Activated naive CD4-positive, alpha-beta T cell treated with anti-CD3 and anti-CD28 coated beads, Interleukin-2, amount 50 U/mL, for 16 hours (primary cell): ENCODE measurements at regions not wholly inside any gene's neighbourhood (a gene's known extent, or its start where the extent isn't known, plus 50 kb on each side); places are given as distances from the start of the nearest gene placed in this dataset.

Experiments
- DNase-seq: peaks from one replicate; pipeline ENCODE4 v3.0.0-alpha.2; 2020

- DNase-seq, result no peak
These were observed 477.4 kb upstream of the MDFIC2 start for GRCh38 chr3:70789878-70790277.

- DNase-seq, result no peak
These were observed 468.4 kb upstream of the MDFIC2 start for GRCh38 chr3:70780790-70781189.

- no peak for DNase-seq
These were observed 466.9 kb upstream of the MDFIC2 start for GRCh38 chr3:70779296-70779695.

- no peak for DNase-seq
These were observed 463.6 kb upstream of the MDFIC2 start for GRCh38 chr3:70776081-70776480.

GRCh38 chr3:70775257-70775656 is 462.8 kb upstream of the MDFIC2 start:
- DNase-seq, result no peak

- no peak for DNase-seq
These were observed 462.2 kb upstream of the MDFIC2 start for GRCh38 chr3:70774641-70775040.

GRCh38 chr3:70771426-70772147 is 459.1 kb upstream of the MDFIC2 start:
- DNase-seq, result no peak

- DNase-seq, result no peak
These were observed 458.2 kb upstream of the MDFIC2 start for GRCh38 chr3:70770650-70771049.

GRCh38 chr3:70766301-70766700 is 453.9 kb upstream of the MDFIC2 start:
- DNase-seq, result no peak

- no peak for DNase-seq
These were observed 451.5 kb upstream of the MDFIC2 start for GRCh38 chr3:70763894-70764293.

- DNase-seq, result no peak
These were observed 445.2 kb upstream of the MDFIC2 start for GRCh38 chr3:70757658-70758057.

GRCh38 chr3:70755526-70755925 is 443.1 kb upstream of the MDFIC2 start:
- no peak for DNase-seq

GRCh38 chr3:70754314-70754713 is 441.9 kb upstream of the MDFIC2 start:
- DNase-seq, result no peak

- no peak for DNase-seq
These were observed 441.1 kb upstream of the MDFIC2 start for GRCh38 chr3:70753572-70753971.

GRCh38 chr3:70752051-70752450 is 439.6 kb upstream of the MDFIC2 start:
- no peak for DNase-seq

- DNase-seq, result no peak
These were observed 436.7 kb upstream of the MDFIC2 start for GRCh38 chr3:70749122-70749521.

- no peak for DNase-seq
These were observed 436.2 kb upstream of the MDFIC2 start for GRCh38 chr3:70748593-70748992.

- no peak for DNase-seq
These were observed 435.4 kb upstream of the MDFIC2 start for GRCh38 chr3:70747847-70748246.

- DNase-seq, result no peak
These were observed 432.1 kb upstream of the MDFIC2 start for GRCh38 chr3:70744536-70744935.

GRCh38 chr3:70743754-70744153 is 431.3 kb upstream of the MDFIC2 start:
- no peak for DNase-seq

- no peak for DNase-seq
These were observed 429.6 kb upstream of the MDFIC2 start for GRCh38 chr3:70742081-70742480.

- no peak for DNase-seq
These were observed 428.4 kb upstream of the MDFIC2 start for GRCh38 chr3:70740872-70741271.

GRCh38 chr3:70740071-70740470 is 427.6 kb upstream of the MDFIC2 start:
- DNase-seq, result no peak

GRCh38 chr3:70738291-70738681 is 425.8 kb upstream of the MDFIC2 start:
- no peak for DNase-seq

- no peak for DNase-seq
These were observed 425.3 kb upstream of the MDFIC2 start for GRCh38 chr3:70737666-70738290.
